ENCODE measurements at regions not wholly inside any gene's neighbourhood (a gene's known extent, or its start where the extent isn't known, plus 50 kb on each side); places are given as distances from the start of the nearest gene placed in this dataset.

DNA sequence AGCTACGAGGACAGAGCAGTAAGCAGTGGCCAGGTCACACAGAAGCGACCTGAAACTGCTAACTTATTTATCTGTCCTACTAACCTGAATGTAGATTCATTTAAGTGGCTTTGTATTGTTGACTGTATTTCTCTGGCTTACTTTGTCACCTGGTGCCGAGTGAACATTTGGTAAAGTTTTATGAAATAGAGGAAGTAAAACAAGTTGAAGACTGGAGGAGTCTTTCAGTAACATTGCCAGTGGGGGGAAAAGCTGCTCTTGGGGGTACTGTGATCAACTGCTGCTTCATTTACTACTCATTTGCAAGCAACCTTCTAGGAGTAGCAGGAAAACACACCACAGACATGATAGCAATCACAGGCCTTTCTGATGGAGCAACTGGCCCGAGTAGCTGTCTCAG, 615.0 kb downstream of the FGF9 start:
- H3K9me3 ChIP-seq (ENCODE audit: control insufficient read depth in 3 of 3, low read length in 3 of 3), result no peaks in the 10 kb centered on the region
- H3K4me3 ChIP-seq (ENCODE audit: low read length in 3 of 3), result no peak overlapping the region
- H3K27ac ChIP-seq (ENCODE audit: low read depth, low read length), result no peak overlapping the region
- no peak overlapping the region for H3K9ac ChIP-seq (ENCODE audit: low read depth in 1 of 3, low read length in 3 of 3)
- peaks cover 0 to 5% (median 2%) of the 10 kb centered on the region in 3 donors for H3K27me3 ChIP-seq (ENCODE audit: control insufficient read depth in 3 of 3, insufficient read depth in 3 of 3, low read length in 3 of 3)
- H3K4me1 ChIP-seq (ENCODE audit: control insufficient read depth in 3 of 3, insufficient read depth in 3 of 3, low read length in 3 of 3), result no peaks in the 10 kb centered on the region
- no peaks in the 10 kb centered on the region for H3K36me3 ChIP-seq (ENCODE audit: control insufficient read depth in 3 of 3, insufficient read depth in 3 of 3, low read length in 3 of 3)

DNA sequence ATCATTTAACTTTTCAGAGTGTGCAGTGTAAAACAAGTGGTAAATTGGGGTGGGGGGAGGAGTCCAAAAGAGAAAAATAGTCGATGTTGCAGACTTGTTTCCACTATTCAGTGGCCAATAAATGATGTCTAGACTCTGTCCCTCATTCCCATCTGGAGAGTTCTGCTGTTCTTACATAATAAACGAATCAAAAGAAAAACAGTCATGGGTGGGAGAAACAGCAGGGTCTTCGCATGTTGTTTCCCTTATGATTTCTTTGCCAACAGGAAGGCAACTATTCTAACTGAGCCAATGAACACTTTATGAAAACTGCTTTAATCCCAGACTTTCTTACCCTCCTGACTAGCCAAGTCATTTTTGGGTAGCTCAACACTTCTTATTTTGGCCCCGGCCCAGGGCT, 615.5 kb downstream of the FGF9 start:
- H3K9ac ChIP-seq (ENCODE audit: low read depth in 1 of 3, low read length in 3 of 3), result no peak overlapping the region
- H3K4me1 ChIP-seq (ENCODE audit: control insufficient read depth in 3 of 3, insufficient read depth in 3 of 3, low read length in 3 of 3), result no peaks in the 10 kb centered on the region
- H3K36me3 ChIP-seq (ENCODE audit: control insufficient read depth in 3 of 3, insufficient read depth in 3 of 3, low read length in 3 of 3), result no peaks in the 10 kb centered on the region
- no peaks in the 10 kb centered on the region for H3K9me3 ChIP-seq (ENCODE audit: control insufficient read depth in 3 of 3, low read length in 3 of 3)
- peaks cover 0 to 5% (median 2%) of the 10 kb centered on the region in 3 donors for H3K27me3 ChIP-seq (ENCODE audit: control insufficient read depth in 3 of 3, insufficient read depth in 3 of 3, low read length in 3 of 3)
- H3K4me3 ChIP-seq (ENCODE audit: low read length in 3 of 3), result no peak overlapping the region
- H3K27ac ChIP-seq (ENCODE audit: low read depth, low read length), result no peak overlapping the region

DNA sequence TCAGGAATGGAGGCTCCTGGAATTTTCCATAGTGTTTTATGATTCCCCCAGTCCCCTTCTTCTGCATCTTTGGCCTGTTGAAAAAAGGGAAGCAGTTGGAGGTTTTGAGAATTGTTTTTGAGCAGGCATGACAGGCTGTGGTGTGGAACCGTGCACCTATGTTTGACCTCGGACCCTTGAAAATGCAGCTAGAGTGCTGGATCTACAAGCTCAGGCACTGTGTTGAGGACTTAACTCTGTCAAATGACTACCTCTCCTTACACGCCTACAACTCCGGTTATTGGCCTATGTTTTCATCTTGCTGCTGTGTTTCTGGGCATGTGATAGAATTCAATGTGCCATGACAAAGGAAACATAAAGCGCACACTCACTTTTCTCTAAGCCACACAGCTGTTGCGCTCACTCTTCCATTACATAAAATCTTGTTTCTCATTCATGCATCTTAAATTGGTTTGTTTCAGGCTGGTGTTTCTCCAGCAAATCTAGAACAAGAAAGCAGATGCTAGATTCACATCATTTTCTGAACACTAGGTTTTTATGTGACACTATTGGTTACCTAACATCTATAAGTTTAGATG, 616.6 kb downstream of the FGF9 start:
- Histone ChIP-seq H3K4me3 (ENCODE audit: low read length in 3 of 3) (no peak overlapping the region), H3K9ac (ENCODE audit: low read depth in 1 of 3, low read length in 3 of 3) (no peak overlapping the region), H3K27me3 (ENCODE audit: control insufficient read depth in 3 of 3, insufficient read depth in 3 of 3, low read length in 3 of 3) (peaks cover 0 to 5% (median 2%) of the 10 kb centered on the region in 3 donors), H3K36me3 (ENCODE audit: control insufficient read depth in 3 of 3, insufficient read depth in 3 of 3, low read length in 3 of 3) (no peaks in the 10 kb centered on the region), H3K27ac (ENCODE audit: low read depth, low read length) (no peak overlapping the region), H3K9me3 (ENCODE audit: control insufficient read depth in 3 of 3, low read length in 3 of 3) (no peaks in the 10 kb centered on the region), H3K4me1 (ENCODE audit: control insufficient read depth in 3 of 3, insufficient read depth in 3 of 3, low read length in 3 of 3) (no peaks in the 10 kb centered on the region)

DNA sequence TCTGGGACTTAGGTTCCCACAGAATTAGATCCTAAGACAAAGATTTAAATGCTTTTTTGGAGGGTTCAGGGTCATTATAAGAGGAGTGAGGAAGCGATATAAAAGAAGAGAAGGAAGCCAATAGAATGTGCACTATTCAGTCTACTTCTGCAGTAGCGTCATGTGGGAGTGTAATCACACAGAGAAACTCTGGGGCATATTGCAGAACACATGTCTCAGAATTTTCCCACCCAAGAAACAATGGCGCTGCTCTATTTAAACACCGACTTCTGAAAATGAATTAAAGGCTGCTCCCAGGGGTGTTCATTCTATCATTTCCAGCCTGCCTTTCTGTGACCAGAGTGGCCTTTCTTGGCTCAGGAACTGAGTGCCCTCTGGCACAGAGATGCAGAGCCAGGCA, 617.6 kb downstream of the FGF9 start:
- Histone ChIP-seq H3K4me1 (ENCODE audit: control insufficient read depth in 3 of 3, insufficient read depth in 3 of 3, low read length in 3 of 3) (no peaks in the 10 kb centered on the region), H3K9ac (ENCODE audit: low read depth in 1 of 3, low read length in 3 of 3) (no peak overlapping the region), H3K9me3 (ENCODE audit: control insufficient read depth in 3 of 3, low read length in 3 of 3) (no peaks in the 10 kb centered on the region), H3K36me3 (ENCODE audit: control insufficient read depth in 3 of 3, insufficient read depth in 3 of 3, low read length in 3 of 3) (no peaks in the 10 kb centered on the region), H3K27ac (ENCODE audit: low read depth, low read length) (no peak overlapping the region), H3K27me3 (ENCODE audit: control insufficient read depth in 3 of 3, insufficient read depth in 3 of 3, low read length in 3 of 3) (peaks cover 0 to 5% (median 2%) of the 10 kb centered on the region in 3 donors), H3K4me3 (ENCODE audit: low read length in 3 of 3) (no peak overlapping the region)

DNA sequence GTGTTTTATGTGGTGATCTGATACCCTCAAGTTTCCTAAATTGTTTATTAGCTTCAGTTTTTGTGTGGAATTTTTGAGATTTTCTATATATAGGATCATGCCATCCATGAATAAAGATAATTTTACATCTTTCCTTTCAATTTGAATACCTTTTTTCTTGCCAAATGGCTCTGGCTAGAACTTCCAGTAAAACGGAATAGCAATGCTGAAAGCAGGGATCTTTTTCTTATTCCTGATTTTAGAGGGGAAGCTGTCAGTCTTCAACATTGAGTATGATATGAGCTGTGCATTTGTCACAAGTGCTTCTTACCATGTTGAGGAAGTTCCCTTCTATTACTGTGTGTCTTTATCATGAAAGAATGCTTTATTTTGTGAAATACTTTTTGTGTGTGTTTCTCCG, 618.8 kb downstream of the FGF9 start:
- H3K4me1 ChIP-seq (ENCODE audit: control insufficient read depth in 3 of 3, insufficient read depth in 3 of 3, low read length in 3 of 3), result no peaks in the 10 kb centered on the region
- peaks cover 0 to 5% (median 2%) of the 10 kb centered on the region in 3 donors for H3K27me3 ChIP-seq (ENCODE audit: control insufficient read depth in 3 of 3, insufficient read depth in 3 of 3, low read length in 3 of 3)
- H3K27ac ChIP-seq (ENCODE audit: low read depth, low read length), result no peak overlapping the region
- no peak overlapping the region for H3K9ac ChIP-seq (ENCODE audit: low read depth in 1 of 3, low read length in 3 of 3)
- H3K4me3 ChIP-seq (ENCODE audit: low read length in 3 of 3), result no peak overlapping the region
- no peaks in the 10 kb centered on the region for H3K36me3 ChIP-seq (ENCODE audit: control insufficient read depth in 3 of 3, insufficient read depth in 3 of 3, low read length in 3 of 3)
- no peaks in the 10 kb centered on the region for H3K9me3 ChIP-seq (ENCODE audit: control insufficient read depth in 3 of 3, low read length in 3 of 3)

DNA sequence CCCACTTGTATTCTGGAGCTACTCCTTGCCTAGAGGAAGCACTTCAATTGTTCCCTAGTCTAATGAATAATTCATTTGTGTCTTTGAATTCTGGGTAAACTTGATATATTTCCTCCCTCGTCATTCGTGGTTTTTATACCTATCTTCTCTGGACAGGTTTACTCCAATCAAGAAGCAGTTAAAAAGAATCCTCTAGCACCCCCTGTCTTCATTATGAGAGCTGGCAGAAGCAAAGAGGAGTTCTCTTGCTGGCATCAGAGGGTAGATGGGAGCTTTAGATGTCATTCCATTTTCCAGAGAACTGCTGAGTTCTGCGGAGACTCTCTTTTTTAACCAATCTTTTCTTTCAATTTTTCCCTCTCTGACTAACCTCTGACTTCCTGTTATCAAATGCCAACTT, 627.7 kb downstream of the FGF9 start:
- no peak overlapping the region for H3K4me3 ChIP-seq (ENCODE audit: low read length in 3 of 3)
- no peaks in the 10 kb centered on the region for H3K9me3 ChIP-seq (ENCODE audit: control insufficient read depth in 3 of 3, low read length in 3 of 3)
- H3K4me1 ChIP-seq (ENCODE audit: control insufficient read depth in 3 of 3, insufficient read depth in 3 of 3, low read length in 3 of 3), result no peaks in the 10 kb centered on the region
- H3K27ac ChIP-seq (ENCODE audit: low read depth, low read length), result no peak overlapping the region
- H3K9ac ChIP-seq (ENCODE audit: low read depth in 1 of 3, low read length in 3 of 3), result no peak overlapping the region
- H3K27me3 ChIP-seq (ENCODE audit: control insufficient read depth in 3 of 3, insufficient read depth in 3 of 3, low read length in 3 of 3), result no peaks in the 10 kb centered on the region
- H3K36me3 ChIP-seq (ENCODE audit: control insufficient read depth in 3 of 3, insufficient read depth in 3 of 3, low read length in 3 of 3), result no peaks in the 10 kb centered on the region

DNA sequence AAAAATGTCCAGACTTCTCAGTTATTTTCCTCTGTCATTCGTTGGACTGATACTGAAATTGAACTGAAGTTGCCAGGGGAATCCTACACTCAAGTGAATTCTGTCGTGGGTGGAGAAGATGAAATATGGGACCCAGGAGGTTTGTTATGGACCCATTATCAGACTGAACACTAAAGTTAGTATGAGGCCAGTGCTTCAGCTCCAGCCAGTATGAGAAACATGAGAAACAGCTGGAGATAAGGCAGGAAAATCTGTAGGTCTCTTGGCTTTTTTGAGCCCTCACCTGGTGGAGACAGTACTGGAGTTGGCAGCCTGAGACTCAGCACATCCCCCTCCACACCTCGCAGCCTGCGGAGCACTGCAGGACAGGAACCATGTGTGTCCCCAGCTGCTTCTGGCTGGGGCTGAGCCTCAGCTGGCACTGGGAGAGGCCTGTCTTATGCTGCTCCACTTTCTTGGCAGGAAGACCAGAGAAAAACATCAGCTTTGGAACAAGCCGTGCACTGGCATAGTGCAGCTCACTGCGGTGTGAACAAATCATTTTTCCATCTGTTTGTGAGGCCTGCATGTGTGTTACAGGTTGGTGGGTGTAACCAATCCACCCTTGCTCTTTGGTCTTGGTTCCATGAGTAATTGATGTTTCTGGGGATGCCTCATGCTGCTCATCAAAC, 641.0 kb downstream of the FGF9 start:
- Histone ChIP-seq H3K36me3 (ENCODE audit: control insufficient read depth in 3 of 3, insufficient read depth in 3 of 3, low read length in 3 of 3) (no peaks in the 10 kb centered on the region), H3K9ac (ENCODE audit: low read depth in 1 of 3, low read length in 3 of 3) (no peak overlapping the region), H3K9me3 (ENCODE audit: control insufficient read depth in 3 of 3, low read length in 3 of 3) (no peaks in the 10 kb centered on the region), H3K27ac (ENCODE audit: low read depth, low read length) (no peak overlapping the region), H3K27me3 (ENCODE audit: control insufficient read depth in 3 of 3, insufficient read depth in 3 of 3, low read length in 3 of 3) (no peaks in the 10 kb centered on the region), H3K4me3 (ENCODE audit: low read length in 3 of 3) (no peak overlapping the region), H3K4me1 (ENCODE audit: control insufficient read depth in 3 of 3, insufficient read depth in 3 of 3, low read length in 3 of 3) (no peaks in the 10 kb centered on the region)

DNA sequence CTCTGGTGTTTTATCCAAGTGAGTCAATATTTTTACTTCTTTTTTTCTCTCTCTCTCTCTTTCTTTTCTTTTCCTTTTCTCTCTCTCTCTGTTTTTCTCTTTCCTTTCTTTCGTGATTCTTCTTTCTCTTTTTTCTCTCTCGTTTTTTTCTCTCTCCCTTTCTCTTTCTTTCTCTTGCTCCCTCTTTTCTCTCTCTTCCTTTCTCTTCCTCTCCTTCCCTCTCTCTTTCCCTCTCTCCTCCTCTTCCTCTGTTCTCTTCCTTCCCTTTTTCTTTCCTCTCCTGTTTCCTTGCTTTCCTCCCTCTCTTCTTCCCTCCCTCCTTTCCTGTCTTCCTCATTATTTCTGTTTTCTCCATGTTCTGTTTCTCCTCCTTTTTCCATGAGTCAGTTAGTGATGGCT, 641.5 kb downstream of the FGF9 start:
- H3K4me1 ChIP-seq (ENCODE audit: control insufficient read depth in 3 of 3, insufficient read depth in 3 of 3, low read length in 3 of 3), result no peaks in the 10 kb centered on the region
- H3K27ac ChIP-seq (ENCODE audit: low read depth, low read length), result no peak overlapping the region
- no peak overlapping the region for H3K9ac ChIP-seq (ENCODE audit: low read depth in 1 of 3, low read length in 3 of 3)

DNA sequence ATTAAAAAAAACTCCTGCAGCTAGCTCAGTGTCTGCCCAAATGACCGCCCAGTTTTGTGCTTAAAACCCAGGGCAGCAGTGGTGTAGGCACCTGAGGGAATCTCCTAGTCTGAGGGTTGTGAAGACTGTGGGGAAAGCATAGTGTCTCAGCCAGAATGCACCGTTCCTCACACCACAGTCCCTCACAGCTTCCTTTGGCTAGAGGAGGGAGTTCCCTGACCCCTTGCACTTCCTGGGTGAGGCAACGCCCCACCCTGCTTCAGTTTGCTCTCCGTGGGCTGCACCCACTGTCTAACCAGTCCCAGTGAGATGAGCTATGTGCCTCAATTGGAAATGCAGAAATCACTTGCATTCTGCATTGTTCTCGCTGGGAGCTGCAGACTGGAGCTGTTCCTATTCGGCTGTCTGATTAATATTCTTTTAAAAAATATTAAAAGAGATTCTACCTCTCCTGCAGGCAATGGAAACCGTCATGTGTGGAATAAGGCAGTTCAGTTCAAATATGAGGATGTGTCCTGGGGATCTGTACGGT, 645.7 kb downstream of the FGF9 start:
- Histone ChIP-seq H3K36me3 (ENCODE audit: control insufficient read depth in 3 of 3, insufficient read depth in 3 of 3, low read length in 3 of 3) (no peaks in the 10 kb centered on the region), H3K27me3 (ENCODE audit: control insufficient read depth in 3 of 3, insufficient read depth in 3 of 3, low read length in 3 of 3) (no peaks in the 10 kb centered on the region), H3K4me1 (ENCODE audit: control insufficient read depth in 3 of 3, insufficient read depth in 3 of 3, low read length in 3 of 3) (no peaks in the 10 kb centered on the region), H3K4me3 (ENCODE audit: low read length in 3 of 3) (no peak overlapping the region), H3K27ac (ENCODE audit: low read depth, low read length) (no peak overlapping the region), H3K9ac (ENCODE audit: low read depth in 1 of 3, low read length in 3 of 3) (no peak overlapping the region), H3K9me3 (ENCODE audit: control insufficient read depth in 3 of 3, low read length in 3 of 3) (no peaks in the 10 kb centered on the region)

More for the DNA sequence above, 641.5 kb downstream of the FGF9 start:
- Histone ChIP-seq H3K27me3 (ENCODE audit: control insufficient read depth in 3 of 3, insufficient read depth in 3 of 3, low read length in 3 of 3) (no peaks in the 10 kb centered on the region), H3K36me3 (ENCODE audit: control insufficient read depth in 3 of 3, insufficient read depth in 3 of 3, low read length in 3 of 3) (no peaks in the 10 kb centered on the region), H3K9me3 (ENCODE audit: control insufficient read depth in 3 of 3, low read length in 3 of 3) (no peaks in the 10 kb centered on the region), H3K4me3 (ENCODE audit: low read length in 3 of 3) (no peak overlapping the region)

DNA sequence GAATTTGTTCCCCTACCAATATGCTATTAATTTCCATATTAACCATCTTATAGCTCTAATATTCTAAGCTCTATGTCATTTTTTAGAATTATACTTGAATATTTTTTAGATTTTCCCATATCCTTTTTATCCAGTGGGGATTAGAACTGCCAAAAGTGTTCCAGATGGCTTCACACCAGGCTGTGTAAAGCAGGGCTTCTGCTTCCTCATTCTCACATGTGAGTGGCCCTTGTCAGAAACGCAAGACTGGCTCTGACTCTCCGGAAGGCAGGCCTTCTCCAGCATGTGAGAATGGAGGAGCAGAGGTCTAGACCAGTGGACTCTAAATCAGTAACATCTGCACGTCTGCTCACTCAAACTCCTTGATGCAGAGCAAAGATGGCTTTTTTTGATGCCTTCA, 650.1 kb downstream of the FGF9 start:
- Histone ChIP-seq H3K27ac (ENCODE audit: low read depth, low read length) (no peak overlapping the region), H3K27me3 (ENCODE audit: control insufficient read depth in 3 of 3, insufficient read depth in 3 of 3, low read length in 3 of 3) (no peaks in the 10 kb centered on the region), H3K9me3 (ENCODE audit: control insufficient read depth in 3 of 3, low read length in 3 of 3) (no peaks in the 10 kb centered on the region), H3K9ac (ENCODE audit: low read depth in 1 of 3, low read length in 3 of 3) (no peak overlapping the region), H3K4me1 (ENCODE audit: control insufficient read depth in 3 of 3, insufficient read depth in 3 of 3, low read length in 3 of 3) (no peaks in the 10 kb centered on the region), H3K4me3 (ENCODE audit: low read length in 3 of 3) (no peak overlapping the region), H3K36me3 (ENCODE audit: control insufficient read depth in 3 of 3, insufficient read depth in 3 of 3, low read length in 3 of 3) (no peaks in the 10 kb centered on the region)

Data from skeletal muscle tissue (tissue), 3 donors.